SJCRH30 (cell line): ENCODE measurements at regions not wholly inside any gene's neighbourhood (a gene's known extent, or its start where the extent isn't known, plus 50 kb on each side); places are given as distances from the start of the nearest gene placed in this dataset.

ENCODE experiments used
- DNase-seq, 2 experiments: peaks; one replicate each; pipeline ENCODE4 v3.0.0-alpha.2; 2015 to 2020
- H3K27ac ChIP-seq: fragments of 250-450 bp; sonication (Bioruptor Pico); 2 replicates; pipeline ENCODE4 v1.5.1; 2020; ENCODE audit warnings: mild to moderate bottlenecking, moderate library complexity
- H3K27me3 ChIP-seq: fragments of 250-450 bp; sonication (Bioruptor Pico); 2 replicates; pipeline ENCODE4 v1.5.1; 2020; ENCODE audit warnings: mild to moderate bottlenecking, moderate library complexity
- H3K36me3 ChIP-seq: fragments of 250-450 bp; sonication (Bioruptor Pico); 2 replicates; pipeline ENCODE4 v1.5.1; 2020; ENCODE audit warnings: mild to moderate bottlenecking, moderate library complexity
- H3K4me1 ChIP-seq: fragments of 250-450 bp; sonication (Bioruptor Pico); 2 replicates; pipeline ENCODE4 v1.5.1; 2020; ENCODE audit warnings: mild to moderate bottlenecking, moderate library complexity
- H3K4me3 ChIP-seq: fragments of 250-450 bp; sonication (Bioruptor Pico); 2 replicates; pipeline ENCODE4 v1.5.1; 2020; ENCODE audit warnings: mild to moderate bottlenecking, moderate library complexity
- H3K9me3 ChIP-seq: fragments of 250-450 bp; sonication (Bioruptor Pico); replicated peaks from 2 replicates; pipeline ENCODE4 v1.5.1; 2020; ENCODE audit warnings: mild to moderate bottlenecking, moderate library complexity

- H3K27ac ChIP-seq, result no peak overlapping the region
- H3K27me3 ChIP-seq, result no peaks in the 10 kb centered on the region
- no peaks in the 10 kb centered on the region for H3K36me3 ChIP-seq
- no peak overlapping the region for H3K4me3 ChIP-seq
- H3K4me1 ChIP-seq, result no peaks in the 10 kb centered on the region
- H3K9me3 ChIP-seq, result no peaks in the 10 kb centered on the region
- no peak for DNase-seq
Measured at GRCh38 chr21:22253761-22254160, 1255.6 kb downstream of the NCAM2 start.

DNA sequence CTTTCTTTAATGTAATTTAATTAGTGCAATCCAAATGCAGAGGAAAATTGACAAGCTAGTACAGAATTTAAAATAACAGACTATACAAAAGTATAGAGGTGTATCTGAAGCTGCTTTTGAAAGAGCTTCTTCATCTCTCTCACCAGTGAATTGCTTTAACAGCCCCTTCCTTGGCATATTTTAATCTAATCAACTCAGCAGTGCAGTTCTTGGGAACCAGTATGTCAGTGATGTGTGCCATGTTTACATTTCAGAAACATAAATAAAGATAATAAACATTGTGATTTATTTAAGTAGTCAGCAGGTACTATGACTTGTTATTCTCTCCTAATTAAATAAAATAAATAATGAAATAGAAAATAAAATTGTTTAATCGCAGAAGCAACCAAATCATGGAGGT, 1260.6 kb downstream of the NCAM2 start:
- DNase-seq, result no peak
- H3K27me3 ChIP-seq, result no peaks in the 10 kb centered on the region
- H3K4me3 ChIP-seq, result no peak overlapping the region

DNA sequence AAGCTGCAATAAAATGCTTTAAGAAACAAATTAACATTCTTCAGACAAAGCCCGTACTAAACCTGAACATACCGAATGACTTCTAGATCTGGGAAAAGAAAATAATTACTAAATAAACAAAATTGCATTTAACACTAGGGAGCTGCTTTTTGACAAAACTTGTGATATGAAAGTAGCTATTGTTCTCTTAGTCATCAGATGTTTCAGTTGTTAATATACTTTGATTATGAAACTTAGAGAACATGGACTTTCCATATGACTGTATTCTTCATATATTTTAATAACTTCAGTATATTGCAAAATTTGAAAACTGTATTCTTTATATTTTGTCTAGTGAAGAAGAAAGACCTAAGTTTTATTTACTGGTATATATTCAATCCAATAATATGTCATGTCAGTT, 1262.1 kb downstream of the NCAM2 start:
- H3K27ac ChIP-seq, result no peak overlapping the region
- no peaks in the 10 kb centered on the region for H3K27me3 ChIP-seq
- H3K36me3 ChIP-seq, result no peaks in the 10 kb centered on the region
- no peaks in the 10 kb centered on the region for H3K4me1 ChIP-seq
- no peaks in the 10 kb centered on the region for H3K9me3 ChIP-seq
- DNase-seq, result no peak
- no peak overlapping the region for H3K4me3 ChIP-seq

More for the DNA sequence above, 1260.6 kb downstream of the NCAM2 start:
- H3K36me3 ChIP-seq, result no peaks in the 10 kb centered on the region
- no peak overlapping the region for H3K27ac ChIP-seq
- no peaks in the 10 kb centered on the region for H3K4me1 ChIP-seq
- H3K9me3 ChIP-seq, result no peaks in the 10 kb centered on the region

DNA sequence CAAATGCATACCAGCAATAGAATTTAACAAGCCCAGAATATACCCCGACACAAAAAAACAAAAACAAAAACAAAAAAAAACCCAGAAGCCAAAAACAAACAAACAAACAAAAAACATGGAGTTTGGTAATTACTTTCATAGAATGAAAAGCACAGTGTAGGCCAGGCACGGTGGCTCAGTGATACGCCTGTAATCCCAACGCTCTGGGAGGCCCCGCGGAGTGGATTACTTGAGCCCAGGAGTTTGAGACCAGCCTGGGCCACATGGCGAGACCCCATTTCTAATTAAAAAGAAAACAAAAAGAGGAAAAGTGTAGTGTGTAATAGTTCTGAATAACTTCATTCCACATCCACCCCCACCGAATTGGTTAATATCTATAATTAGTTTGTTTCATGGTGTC, 1265.7 kb downstream of the NCAM2 start:
- Histone ChIP-seq H3K27me3 (no peaks in the 10 kb centered on the region), H3K9me3 (no peaks in the 10 kb centered on the region), H3K4me1 (no peaks in the 10 kb centered on the region), H3K36me3 (no peaks in the 10 kb centered on the region), H3K27ac (no peak overlapping the region), H3K4me3 (no peak overlapping the region)
- DNase-seq, result no peak

DNA sequence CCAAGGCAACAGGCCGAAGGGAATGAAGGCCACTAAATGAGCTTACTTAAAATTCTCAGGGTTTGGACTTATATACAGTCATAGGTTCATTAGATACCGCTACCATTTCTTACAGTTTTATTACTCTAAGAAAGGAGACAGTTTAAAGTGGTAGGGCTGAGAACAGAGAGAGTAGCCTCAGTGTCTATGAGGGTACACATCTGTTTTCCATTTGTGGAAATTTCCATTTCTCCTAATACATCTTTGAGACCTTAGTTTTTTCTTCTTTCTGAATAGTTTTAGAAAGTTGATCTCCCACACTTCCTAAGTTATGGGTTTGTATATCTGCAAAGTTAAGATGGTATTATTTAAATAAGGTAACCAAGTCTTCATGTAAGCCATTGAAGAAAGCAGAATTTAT, 1279.1 kb downstream of the NCAM2 start:
- H3K27me3 ChIP-seq, result no peaks in the 10 kb centered on the region
- H3K9me3 ChIP-seq, result no peaks in the 10 kb centered on the region
- H3K36me3 ChIP-seq, result no peaks in the 10 kb centered on the region
- H3K4me1 ChIP-seq, result no peaks in the 10 kb centered on the region
- DNase-seq, result no peak
- H3K4me3 ChIP-seq, result no peak overlapping the region
- H3K27ac ChIP-seq, result no peak overlapping the region

- DNase-seq, result no peak
- H3K27ac ChIP-seq, result no peak overlapping the region
- no peaks in the 10 kb centered on the region for H3K4me1 ChIP-seq
- no peak overlapping the region for H3K4me3 ChIP-seq
- H3K9me3 ChIP-seq, result no peaks in the 10 kb centered on the region
- no peaks in the 10 kb centered on the region for H3K27me3 ChIP-seq
- H3K36me3 ChIP-seq, result no peaks in the 10 kb centered on the region
Measured at GRCh38 chr21:22278366-22278765, 1280.2 kb downstream of the NCAM2 start.

DNA sequence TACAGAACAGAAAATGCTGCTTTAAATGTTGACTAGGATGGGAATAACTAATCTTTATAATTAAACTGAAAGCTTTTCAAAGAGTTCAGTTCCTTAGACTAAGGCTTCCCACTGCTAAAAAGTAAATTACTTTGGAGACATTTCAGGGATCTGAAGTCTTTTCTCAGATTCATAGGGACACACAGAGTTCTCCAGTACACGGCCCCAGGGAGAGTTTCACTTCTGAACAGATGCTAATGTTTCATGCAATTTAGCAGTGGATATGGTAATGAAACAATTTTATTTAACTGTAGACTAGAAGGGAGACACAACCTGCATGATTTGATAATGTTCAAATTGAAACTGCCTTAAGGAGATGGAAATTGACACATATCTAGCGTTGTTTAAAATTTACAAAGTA, 1282.6 kb downstream of the NCAM2 start:
- Histone ChIP-seq H3K4me3 (no peak overlapping the region), H3K9me3 (no peaks in the 10 kb centered on the region), H3K27ac (no peak overlapping the region), H3K4me1 (no peaks in the 10 kb centered on the region), H3K36me3 (no peaks in the 10 kb centered on the region), H3K27me3 (no peaks in the 10 kb centered on the region)
- no peak for DNase-seq

GRCh38 chr21:22288885-22289499, 1290.8 kb downstream of the NCAM2 start:
- H3K9me3 ChIP-seq, result no peaks in the 10 kb centered on the region
- H3K4me3 ChIP-seq, result no peak overlapping the region
- H3K27me3 ChIP-seq, result no peaks in the 10 kb centered on the region
- DNase-seq, result no peak
- no peaks in the 10 kb centered on the region for H3K4me1 ChIP-seq
- no peaks in the 10 kb centered on the region for H3K36me3 ChIP-seq
- H3K27ac ChIP-seq, result no peak overlapping the region

DNA sequence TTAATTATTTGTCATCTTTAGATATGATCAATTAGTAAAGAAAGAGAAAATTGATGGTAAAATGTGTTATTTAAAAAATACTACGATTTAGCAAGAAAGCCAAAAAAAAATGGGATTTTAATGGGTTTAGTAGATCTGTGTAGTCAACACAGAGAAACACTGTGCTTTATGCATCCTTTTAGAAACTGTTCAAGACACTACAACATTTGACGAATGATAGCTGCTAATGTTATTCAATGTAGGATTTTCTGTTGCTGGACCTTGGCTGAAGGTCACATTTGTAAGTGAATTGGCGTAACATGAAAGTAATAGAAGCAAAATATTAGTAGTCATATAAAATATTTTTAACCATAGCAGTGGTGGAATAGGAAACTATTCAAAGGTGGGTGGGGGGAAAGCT, 1293.9 kb downstream of the NCAM2 start:
- DNase-seq, result no peak
- H3K4me1 ChIP-seq, result peaks cover 2% of the 10 kb centered on the region; the same call in 1 of the 2 replicates
- H3K9me3 ChIP-seq, result no peaks in the 10 kb centered on the region
- no peak overlapping the region for H3K4me3 ChIP-seq
- H3K36me3 ChIP-seq, result no peaks in the 10 kb centered on the region
- H3K27me3 ChIP-seq, result no peaks in the 10 kb centered on the region
- no peak overlapping the region for H3K27ac ChIP-seq

DNA sequence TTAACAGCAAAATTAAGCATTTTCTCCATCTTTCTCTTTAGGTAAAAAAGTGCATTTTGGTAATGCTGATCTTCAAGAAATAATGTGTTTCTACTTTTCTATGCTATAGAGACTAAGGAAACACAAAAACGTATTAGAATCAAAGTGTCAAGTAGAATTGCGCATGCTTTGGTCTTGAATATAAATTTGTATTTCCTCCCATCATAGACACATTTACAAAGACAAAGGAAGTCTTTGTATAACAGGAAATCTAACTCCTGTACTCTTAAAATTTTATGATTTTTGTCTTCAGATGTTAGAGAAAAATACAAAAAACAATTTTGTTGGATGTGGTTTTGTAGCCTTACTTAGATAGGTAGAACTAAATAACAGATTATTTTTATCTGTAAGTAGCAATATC, 1299.4 kb downstream of the NCAM2 start:
- no peak for DNase-seq
- Histone ChIP-seq H3K27ac (no peak overlapping the region), H3K36me3 (no peaks in the 10 kb centered on the region), H3K27me3 (no peaks in the 10 kb centered on the region), H3K9me3 (no peaks in the 10 kb centered on the region), H3K4me3 (no peak overlapping the region), H3K4me1 (peaks cover 2% of the 10 kb centered on the region; the same call in 1 of the 2 replicates)

- Histone ChIP-seq H3K36me3 (no peaks in the 10 kb centered on the region), H3K27ac (no peak overlapping the region), H3K9me3 (no peaks in the 10 kb centered on the region), H3K27me3 (no peaks in the 10 kb centered on the region), H3K4me1 (no peaks in the 10 kb centered on the region), H3K4me3 (no peak overlapping the region)
- DNase-seq, result no peak
Measured at GRCh38 chr21:22311741-22312462, 1313.7 kb downstream of the NCAM2 start.

DNA sequence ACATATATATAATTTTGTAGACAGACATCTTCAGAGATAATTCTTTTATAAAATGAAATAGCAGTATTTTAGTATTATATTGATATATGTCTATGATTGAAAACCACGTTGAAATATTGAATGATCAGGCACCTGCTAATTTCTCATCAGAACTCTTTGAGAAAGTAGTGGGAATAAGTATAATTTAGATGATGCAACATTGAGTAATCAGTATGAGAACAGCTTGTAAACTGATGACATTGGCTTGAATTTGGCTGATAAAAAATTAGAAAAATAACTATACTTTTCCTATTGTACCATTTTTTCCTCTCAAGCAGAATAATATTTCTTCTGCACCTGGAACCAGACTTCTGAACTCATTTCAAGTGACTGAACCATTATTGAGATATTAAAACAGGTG, 1316.8 kb downstream of the NCAM2 start:
- Histone ChIP-seq H3K27me3 (no peaks in the 10 kb centered on the region), H3K9me3 (no peaks in the 10 kb centered on the region)

GRCh38 chr21:22319435-22319834, 1321.2 kb downstream of the NCAM2 start:
- Histone ChIP-seq H3K27me3 (no peaks in the 10 kb centered on the region), H3K4me1 (no peaks in the 10 kb centered on the region), H3K9me3 (no peaks in the 10 kb centered on the region), H3K27ac (no peak overlapping the region), H3K36me3 (no peaks in the 10 kb centered on the region), H3K4me3 (no peak overlapping the region)
- DNase-seq, result no peak

More for the DNA sequence above, 1316.8 kb downstream of the NCAM2 start:
- H3K36me3 ChIP-seq, result no peaks in the 10 kb centered on the region
- no peak overlapping the region for H3K27ac ChIP-seq
- H3K4me1 ChIP-seq, result no peaks in the 10 kb centered on the region
- H3K4me3 ChIP-seq, result no peak overlapping the region
- DNase-seq, result no peak

DNA sequence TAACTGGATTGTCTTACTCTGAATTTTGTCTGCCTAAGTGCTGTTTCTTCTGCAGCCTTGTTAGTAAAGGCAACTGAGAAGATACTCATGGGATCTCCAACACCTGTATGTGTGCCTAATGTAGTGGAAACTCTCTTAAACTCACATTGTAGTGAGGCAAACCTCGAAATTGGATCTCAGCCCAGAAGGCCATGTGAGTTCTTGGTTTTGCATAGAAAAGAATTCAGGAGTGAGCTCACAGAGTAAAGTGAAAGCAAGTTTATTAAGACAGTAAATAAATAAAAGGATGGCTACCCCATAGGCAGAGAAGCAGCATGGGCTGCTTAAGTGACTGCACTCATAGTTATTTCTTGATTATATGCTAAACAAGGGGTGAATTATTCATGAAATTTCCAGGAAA, 1344.7 kb downstream of the NCAM2 start:
- no peak for DNase-seq
- no peak overlapping the region for H3K27ac ChIP-seq
- no peaks in the 10 kb centered on the region for H3K36me3 ChIP-seq
- no peaks in the 10 kb centered on the region for H3K9me3 ChIP-seq
- H3K27me3 ChIP-seq, result no peaks in the 10 kb centered on the region
- H3K4me1 ChIP-seq, result no peaks in the 10 kb centered on the region
- H3K4me3 ChIP-seq, result no peak overlapping the region

DNA sequence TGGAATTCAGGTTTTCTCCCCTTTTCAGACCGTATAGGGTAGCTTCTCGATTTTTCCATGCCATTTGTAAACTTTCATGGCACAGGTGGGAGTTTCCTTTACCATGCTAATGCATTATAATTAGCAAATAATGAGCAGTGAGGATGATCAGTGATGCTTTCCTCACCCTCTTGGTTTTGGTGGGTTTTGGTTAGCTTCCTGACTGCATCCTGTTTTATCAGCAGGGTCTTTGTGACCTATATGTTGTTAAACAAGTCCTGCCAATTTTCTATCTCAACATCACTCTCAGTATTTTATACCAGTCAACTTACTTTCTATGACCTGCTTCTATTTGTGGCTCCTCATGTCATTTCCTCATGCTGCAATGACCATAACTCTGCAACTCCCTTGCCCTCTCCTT, 1345.1 kb downstream of the NCAM2 start:
- no peaks in the 10 kb centered on the region for H3K27me3 ChIP-seq
- H3K9me3 ChIP-seq, result no peaks in the 10 kb centered on the region
- H3K27ac ChIP-seq, result no peak overlapping the region
- DNase-seq, result no peak
- H3K36me3 ChIP-seq, result no peaks in the 10 kb centered on the region
- H3K4me3 ChIP-seq, result no peak overlapping the region
- no peaks in the 10 kb centered on the region for H3K4me1 ChIP-seq

GRCh38 chr21:22343721-22344120, 1345.5 kb downstream of the NCAM2 start:
- no peaks in the 10 kb centered on the region for H3K9me3 ChIP-seq
- H3K36me3 ChIP-seq, result no peaks in the 10 kb centered on the region
- H3K4me1 ChIP-seq, result no peaks in the 10 kb centered on the region
- H3K4me3 ChIP-seq, result no peak overlapping the region
- no peaks in the 10 kb centered on the region for H3K27me3 ChIP-seq
- H3K27ac ChIP-seq, result no peak overlapping the region
- DNase-seq, result no peak
